ENCODE measurements at regions not wholly inside any gene's neighbourhood (a gene's known extent, or its start where the extent isn't known, plus 50 kb on each side); places are given as distances from the start of the nearest gene placed in this dataset.
"Not testable (repeated sequence)": the region's sequence is repeated elsewhere in the genome, so short reads cannot be mapped to it uniquely, and the experiment has no call there.

GRCh38 chr7:10463701-10464100 is 510.0 kb upstream of the PHF14 start:
- Mint-ChIP-seq H3K27ac (ENCODE audit: unreplicated experiment) (no peak overlapping the region), H3K27me3 (ENCODE audit: unreplicated experiment) (no peaks in the 10 kb centered on the region), H3K4me3 (ENCODE audit: unreplicated experiment) (no peak overlapping the region), H3K4me1 (ENCODE audit: unreplicated experiment) (no peaks in the 10 kb centered on the region), H3K9me3 (ENCODE audit: unreplicated experiment) (peaks cover 5% of the 10 kb centered on the region), H3K36me3 (ENCODE audit: low read depth, unreplicated experiment) (no peaks in the 10 kb centered on the region)
- TF ChIP-seq CTCF (IDR thresholded peaks at IDR 0.05; ENCODE audit: unreplicated experiment), result no peak
- no peak for DNase-seq (ENCODE audit: low spot score)

DNA sequence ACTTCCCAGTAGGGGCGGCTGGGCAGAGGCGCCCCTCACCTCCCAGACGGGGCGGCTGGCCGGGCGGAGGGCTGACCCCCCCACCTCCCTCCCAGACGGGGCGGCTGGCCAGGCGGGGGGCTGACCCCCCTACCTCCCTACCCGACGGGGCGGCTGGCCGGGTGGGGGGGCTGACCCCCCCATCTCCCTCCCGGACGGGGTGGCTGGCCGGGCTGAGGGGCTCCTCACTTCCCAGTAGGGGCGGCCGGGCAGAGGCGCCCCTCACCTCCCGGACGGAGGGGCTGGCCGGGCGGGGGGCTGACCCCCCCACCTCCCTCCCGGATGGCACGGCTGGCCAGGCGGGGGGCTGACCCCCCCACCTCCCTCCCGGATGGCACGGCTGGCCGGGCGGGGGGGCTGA is 508.1 kb upstream of the PHF14 start:
- not testable (repeated sequence) for H3K36me3 Mint-ChIP-seq (ENCODE audit: low read depth, unreplicated experiment)

DNA sequence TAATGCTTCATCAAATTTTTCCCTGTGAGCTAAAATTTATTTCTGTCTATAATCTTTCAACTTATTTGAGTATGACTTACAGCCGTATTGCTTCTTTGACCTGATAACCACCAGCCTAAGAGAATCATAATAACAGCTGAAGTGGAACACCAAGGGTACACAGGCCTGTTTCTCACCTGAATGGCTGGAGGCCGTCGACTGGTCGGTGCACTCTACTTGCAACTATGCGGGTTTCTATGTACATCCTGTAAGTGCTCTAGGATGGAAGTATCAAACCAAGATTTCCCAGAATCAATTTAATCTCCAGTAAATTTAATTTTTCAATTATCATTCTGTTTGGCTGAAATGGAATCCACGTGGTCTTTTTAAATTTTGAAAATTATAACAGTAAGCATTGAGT is 504.8 kb upstream of the PHF14 start:
- DNase-seq (ENCODE audit: low spot score), result no peak
- no peak overlapping the region for H3K4me3 Mint-ChIP-seq (ENCODE audit: unreplicated experiment)
- peaks cover 5% of the 10 kb centered on the region for H3K9me3 Mint-ChIP-seq (ENCODE audit: unreplicated experiment)
- TF ChIP-seq CTCF (IDR thresholded peaks at IDR 0.05; ENCODE audit: unreplicated experiment), result no peak
- no peaks in the 10 kb centered on the region for H3K4me1 Mint-ChIP-seq (ENCODE audit: unreplicated experiment)
- H3K36me3 Mint-ChIP-seq (ENCODE audit: low read depth, unreplicated experiment), result no peaks in the 10 kb centered on the region
- no peak overlapping the region for H3K27ac Mint-ChIP-seq (ENCODE audit: unreplicated experiment)
- H3K27me3 Mint-ChIP-seq (ENCODE audit: unreplicated experiment), result no peaks in the 10 kb centered on the region

More for the DNA sequence above, 508.1 kb upstream of the PHF14 start:
- H3K27me3 Mint-ChIP-seq (ENCODE audit: unreplicated experiment); DNase-seq (ENCODE audit: low spot score); H3K4me1 Mint-ChIP-seq (ENCODE audit: unreplicated experiment); H3K4me3 Mint-ChIP-seq (ENCODE audit: unreplicated experiment); H3K27ac Mint-ChIP-seq (ENCODE audit: unreplicated experiment); H3K9me3 Mint-ChIP-seq (ENCODE audit: unreplicated experiment): not testable (repeated sequence)

GRCh38 chr7:10469476-10469875 is 504.2 kb upstream of the PHF14 start:
- H3K27ac Mint-ChIP-seq (ENCODE audit: unreplicated experiment), result no peak overlapping the region
- DNase-seq (ENCODE audit: low spot score), result no peak
- no peaks in the 10 kb centered on the region for H3K9me3 Mint-ChIP-seq (ENCODE audit: unreplicated experiment)
- TF ChIP-seq CTCF (IDR thresholded peaks at IDR 0.05; ENCODE audit: unreplicated experiment), result no peak
- H3K36me3 Mint-ChIP-seq (ENCODE audit: low read depth, unreplicated experiment), result no peaks in the 10 kb centered on the region
- no peaks in the 10 kb centered on the region for H3K27me3 Mint-ChIP-seq (ENCODE audit: unreplicated experiment)
- no peak overlapping the region for H3K4me3 Mint-ChIP-seq (ENCODE audit: unreplicated experiment)
- no peaks in the 10 kb centered on the region for H3K4me1 Mint-ChIP-seq (ENCODE audit: unreplicated experiment)

DNA sequence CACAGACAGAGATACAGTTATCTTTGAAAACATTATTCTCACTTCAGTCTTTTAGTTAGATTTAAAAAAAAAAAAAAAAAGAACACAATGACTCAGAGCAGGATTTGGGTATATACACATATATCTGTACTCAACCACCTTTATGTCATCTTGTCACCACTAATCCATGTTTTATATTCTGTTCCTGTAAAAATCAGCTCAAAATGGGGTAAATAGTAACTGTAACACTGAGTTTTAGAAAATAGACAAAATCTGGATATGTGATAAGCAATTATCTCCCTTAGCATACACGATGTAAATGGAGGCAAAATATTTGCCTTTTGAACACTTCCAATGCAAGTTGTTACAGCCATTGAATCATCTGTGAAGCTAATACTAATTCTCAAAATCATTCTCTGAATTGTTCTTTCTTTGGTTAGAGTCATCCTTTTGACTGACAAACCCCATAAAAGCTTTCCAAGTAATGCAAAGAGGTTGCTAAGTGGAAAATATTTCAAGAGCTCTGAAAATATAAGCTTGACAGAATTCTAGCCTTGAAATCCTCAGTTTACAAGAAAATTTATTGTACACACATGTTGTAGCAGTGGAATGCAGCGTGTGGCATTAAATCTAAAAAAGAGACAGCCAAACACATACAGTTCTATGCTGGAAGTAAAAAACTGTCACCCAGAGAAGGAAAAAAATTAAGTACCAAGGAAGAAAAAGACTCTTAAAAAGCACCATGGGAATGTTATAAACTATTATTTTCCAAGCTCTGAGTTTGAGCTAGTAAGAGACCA is 502.2 kb upstream of the PHF14 start:
- DNase-seq (ENCODE audit: low spot score), result no peak
- Mint-ChIP-seq H3K9me3 (ENCODE audit: unreplicated experiment) (no peaks in the 10 kb centered on the region), H3K36me3 (ENCODE audit: low read depth, unreplicated experiment) (no peaks in the 10 kb centered on the region), H3K27me3 (ENCODE audit: unreplicated experiment) (peaks cover 2% of the 10 kb centered on the region), H3K4me1 (ENCODE audit: unreplicated experiment) (no peaks in the 10 kb centered on the region), H3K27ac (ENCODE audit: unreplicated experiment) (no peak overlapping the region), H3K4me3 (ENCODE audit: unreplicated experiment) (no peak overlapping the region)
- no peak for TF ChIP-seq CTCF (IDR thresholded peaks at IDR 0.05; ENCODE audit: unreplicated experiment)

All from endothelial cell (in vitro differentiated cells).